Spleen (tissue), 11 donors: ENCODE measurements at regions not wholly inside any gene's neighbourhood (a gene's known extent, or its start where the extent isn't known, plus 50 kb on each side); places are given as distances from the start of the nearest gene placed in this dataset.

ENCODE experiments used
- DNase-seq: peaks from one replicate; pipeline ENCODE4 v3.0.0-alpha.2; 2020
- H3K27ac ChIP-seq, 8 donors: fragments of 200-600 bp; sonication (generic) in 7 of 8; 1 replicate in 4 of 8; 2 replicates in 4 of 8; pipeline versions ENCODE4 v1.5.0 to v1.8.0; 2016 to 2021; ENCODE audit warnings: inconsistent platforms in 4 of 8, mild to moderate bottlenecking in 4 of 8, moderate library complexity in 1 of 8
- H3K27me3 ChIP-seq, 7 donors: fragments of 200-600 bp; sonication (generic) in 6 of 7; replicated peaks in 1 of 7; 1 replicate in 4 of 7; 2 replicates in 3 of 7; pipeline versions ENCODE4 v1.5.0 to v1.8.0; 2016 to 2021; ENCODE audit warnings: inconsistent platforms in 3 of 7, mild to moderate bottlenecking in 1 of 7
- H3K36me3 ChIP-seq, 6 donors: fragments of 200-600 bp; sonication (generic) in 5 of 6; 1 replicate in 4 of 6; 2 replicates in 2 of 6; pipeline versions ENCODE4 v1.5.0 to v1.8.0; 2016 to 2021; ENCODE audit warnings: inconsistent platforms in 2 of 6
- H3K4me1 ChIP-seq, 6 donors: fragments of 200-600 bp; sonication (generic) in 5 of 6; 1 replicate in 3 of 6; 2 replicates in 3 of 6; pipeline versions ENCODE4 v1.5.0 to v1.8.0; 2016 to 2021; ENCODE audit warnings: inconsistent platforms in 3 of 6
- H3K4me3 ChIP-seq, 8 donors: fragments of 200-600 bp; sonication (generic) in 7 of 8; 1 replicate in 4 of 8; 2 replicates in 4 of 8; pipeline versions ENCODE4 v1.5.0 to v1.8.0; 2016 to 2021; ENCODE audit warnings: inconsistent platforms in 4 of 8, mild to moderate bottlenecking in 4 of 8, moderate library complexity in 2 of 8
- H3K9me3 ChIP-seq, 8 donors: fragments of 200-600 bp; sonication (generic) in 7 of 8; 1 replicate in 4 of 8; 2 replicates in 4 of 8; pipeline versions ENCODE4 v1.5.0 to v1.8.0; 2016 to 2021; ENCODE audit warnings: inconsistent platforms in 4 of 8
- POLR2A ChIP-seq, 3 donors: fragments of 450-650 bp; IDR thresholded peaks; one replicate each; pipeline ENCODE4 v1.5.1; 2017; ENCODE audit warnings: antibody characterized with exemption in 3 of 3, mild to moderate bottlenecking in 1 of 3
- POLR2AphosphoS5 ChIP-seq, 3 donors: sonication (generic); formaldehyde crosslinking; IDR thresholded peaks; one replicate each; pipeline ENCODE4 v1.5.1; 2017; ENCODE audit warnings: antibody characterized with exemption in 3 of 3
- WGBS, 5 donors: extraction: QIAGEN DNeasy Blood & Tissue Kit in 3 of 5; methylation state at CpG; one replicate each; pipeline versions ENCODE4 v1.1.5 to v1.1.7; 2013 to 2018; 5-methylcytosine and 5-hydroxymethylcytosine counted together
- intact Hi-C: fragments of 100-400 bp; cut with DNase I; formaldehyde crosslinking; loops from one replicate; pipeline ENCODE4 v1.15.0; 2023; ENCODE audit warnings: low total_unique reads
- TF ChIP-seq, protein P1 (sequence below), 11 experiments: fragments of 200-600 bp in 7 of 11; fragments of 450-650 bp in 4 of 11; sonication (generic) in 4 of 11; IDR thresholded peaks in 8 of 11; conservative IDR thresholded peaks in 3 of 11; 1 replicate in 7 of 11; 2 replicates in 4 of 11; pipeline versions ENCODE4 v1.4.0 to v1.8.0; 2016 to 2021; ENCODE audit warnings: antibody characterized with exemption in 11 of 11, inconsistent platforms in 4 of 11, mild to moderate bottlenecking in 1 of 11
- donor health status: healthy with polysubstance abuse.
- donor health status: DM: no; HTN: no; CAD: no; lungs with moderate emphysema.
- donor health status: DM: no; HTN: no; CAD: no.
- donor health status: Bipolar disorder and iron deficiency.
- donor health status: healthy.
- donor health status: DM: no; HTN: no; CAD: no.
- donor health status: DM: yes; HTN: yes; CAD: no.

DNA sequence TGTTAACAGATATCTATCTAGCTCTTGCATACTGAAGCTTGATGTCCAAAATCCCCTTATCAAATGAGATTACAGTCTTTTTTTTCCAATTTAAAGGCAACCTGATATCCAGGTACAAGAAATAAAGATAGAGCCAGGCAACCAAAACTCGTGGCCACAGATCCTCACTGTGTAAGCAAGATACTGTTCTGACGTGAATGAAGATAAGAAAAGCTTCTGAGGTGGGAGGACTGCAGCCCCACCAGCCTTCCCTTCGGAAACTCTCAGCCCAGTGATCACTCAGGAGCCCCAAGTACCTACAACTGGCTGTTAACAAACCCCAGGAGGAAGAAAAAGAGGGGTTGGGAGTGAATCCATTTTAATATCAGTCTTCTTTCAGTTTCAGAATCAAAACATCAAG lies 191.6 kb downstream of the EFNB2 start:
- TF ChIP-seq POLR2A (IDR thresholded peaks at IDR 0.05) (no peak), POLR2AphosphoS5 (IDR thresholded peaks at IDR 0.05) (no peak)
- TF ChIP-seq, protein P1, sequence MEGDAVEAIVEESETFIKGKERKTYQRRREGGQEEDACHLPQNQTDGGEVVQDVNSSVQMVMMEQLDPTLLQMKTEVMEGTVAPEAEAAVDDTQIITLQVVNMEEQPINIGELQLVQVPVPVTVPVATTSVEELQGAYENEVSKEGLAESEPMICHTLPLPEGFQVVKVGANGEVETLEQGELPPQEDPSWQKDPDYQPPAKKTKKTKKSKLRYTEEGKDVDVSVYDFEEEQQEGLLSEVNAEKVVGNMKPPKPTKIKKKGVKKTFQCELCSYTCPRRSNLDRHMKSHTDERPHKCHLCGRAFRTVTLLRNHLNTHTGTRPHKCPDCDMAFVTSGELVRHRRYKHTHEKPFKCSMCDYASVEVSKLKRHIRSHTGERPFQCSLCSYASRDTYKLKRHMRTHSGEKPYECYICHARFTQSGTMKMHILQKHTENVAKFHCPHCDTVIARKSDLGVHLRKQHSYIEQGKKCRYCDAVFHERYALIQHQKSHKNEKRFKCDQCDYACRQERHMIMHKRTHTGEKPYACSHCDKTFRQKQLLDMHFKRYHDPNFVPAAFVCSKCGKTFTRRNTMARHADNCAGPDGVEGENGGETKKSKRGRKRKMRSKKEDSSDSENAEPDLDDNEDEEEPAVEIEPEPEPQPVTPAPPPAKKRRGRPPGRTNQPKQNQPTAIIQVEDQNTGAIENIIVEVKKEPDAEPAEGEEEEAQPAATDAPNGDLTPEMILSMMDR (IDR thresholded peaks at IDR 0.05 in 8 of 11, conservative IDR thresholded peaks at IDR 0.05 in 3 of 11): no peak
- Histone ChIP-seq H3K27ac (no peak overlapping the region), H3K36me3 (no peaks in the 10 kb centered on the region), H3K27me3 (peaks cover 0 to 23% (median 6%) of the 10 kb centered on the region in 7 donors), H3K9me3 (peaks cover 0 to 29% (median 17%) of the 10 kb centered on the region in 8 donors), H3K4me3 (no peak overlapping the region), H3K4me1 (no peaks in the 10 kb centered on the region)
- intact Hi-C loops: no loop called here
- WGBS, 5 donors: 42 to 75% (median 58%) methylated on average over 3 of the region's 3 CpGs
- no peak for DNase-seq

DNA sequence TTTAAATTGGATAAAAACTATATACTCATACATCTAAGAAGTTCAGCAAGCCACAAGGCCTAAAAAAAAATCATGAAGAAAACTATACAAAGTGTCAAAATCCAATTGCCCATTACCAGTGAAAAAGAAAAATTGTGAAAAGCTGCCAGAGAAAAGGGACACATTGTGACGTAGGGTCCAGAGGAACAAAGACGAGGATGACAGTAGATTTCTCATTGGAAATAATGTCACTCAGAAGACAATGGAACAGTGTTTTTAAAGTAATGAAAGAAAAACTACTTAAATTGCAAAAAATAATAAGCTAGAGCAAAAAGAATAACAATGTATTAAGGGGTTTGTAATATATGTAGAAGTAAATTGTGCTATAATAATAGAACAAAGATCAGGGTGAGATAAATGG lies 195.2 kb downstream of the EFNB2 start:
- DNase-seq: no peak
- Histone ChIP-seq H3K27ac (no peak overlapping the region), H3K4me1 (no peaks in the 10 kb centered on the region), H3K9me3 (peaks cover 0 to 38% (median 17%) of the 10 kb centered on the region in 8 donors), H3K36me3 (no peaks in the 10 kb centered on the region), H3K4me3 (no peak overlapping the region), H3K27me3 (peaks cover 0 to 4% (median 0%) of the 10 kb centered on the region in 7 donors)
- no peak for TF ChIP-seq POLR2AphosphoS5 (IDR thresholded peaks at IDR 0.05)
- TF ChIP-seq POLR2A (IDR thresholded peaks at IDR 0.05): no peak
- TF ChIP-seq, protein P1 (IDR thresholded peaks at IDR 0.05 in 8 of 11, conservative IDR thresholded peaks at IDR 0.05 in 3 of 11): no peak
- WGBS, 5 donors: 87 to 95% (median 93%) methylated on average over 2 of the region's 2 CpGs
- intact Hi-C loops: no loop called here

DNA sequence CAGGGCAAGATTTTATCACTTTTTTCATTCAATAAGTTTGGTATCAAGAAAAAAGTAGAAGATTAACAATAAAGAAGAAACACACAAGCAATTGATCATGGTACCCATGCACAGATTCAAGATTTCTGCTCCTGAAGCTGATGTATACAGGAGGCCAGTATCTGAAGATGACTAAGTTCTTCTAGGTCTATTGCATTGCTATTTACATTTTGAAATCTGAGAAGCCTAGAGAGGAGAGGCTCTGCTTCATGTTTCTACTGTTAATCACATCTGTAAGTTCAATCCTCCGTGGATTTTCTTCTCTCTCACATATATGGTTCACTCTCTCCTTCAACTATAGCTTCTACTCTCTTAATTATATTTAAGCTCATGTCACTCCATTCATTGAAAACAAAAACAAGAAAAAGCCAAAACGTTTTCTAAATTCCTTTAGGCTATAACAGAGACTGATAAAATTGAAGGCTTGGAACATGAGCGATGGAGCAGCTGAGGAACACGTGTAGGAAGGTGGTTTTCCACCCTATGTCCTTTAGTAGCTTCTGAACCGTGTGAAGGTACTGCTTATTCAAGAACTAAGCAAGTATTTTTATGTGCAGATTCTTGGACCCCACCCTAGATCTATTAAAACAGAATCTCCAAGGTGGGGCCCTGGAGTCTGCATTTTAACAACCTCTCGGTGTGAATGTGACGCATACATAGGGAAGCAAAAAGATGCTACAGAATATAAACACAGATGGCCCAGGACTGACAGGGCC lies 198.2 kb downstream of the EFNB2 start:
- Histone ChIP-seq H3K4me1 (no peaks in the 10 kb centered on the region), H3K27ac (no peak overlapping the region), H3K27me3 (no peaks in the 10 kb centered on the region), H3K4me3 (no peak overlapping the region), H3K36me3 (no peaks in the 10 kb centered on the region), H3K9me3 (peaks cover 0 to 38% (median 17%) of the 10 kb centered on the region in 8 donors)
- WGBS, 5 donors: 74 to 85% (median 78%) methylated on average over 7 of the region's 7 CpGs
- DNase-seq: no peak
- intact Hi-C loops: no loop called here
- TF ChIP-seq POLR2A (IDR thresholded peaks at IDR 0.05): no peak
- TF ChIP-seq, protein P1 (IDR thresholded peaks at IDR 0.05 in 8 of 11, conservative IDR thresholded peaks at IDR 0.05 in 3 of 11): no peak
- TF ChIP-seq POLR2AphosphoS5 (IDR thresholded peaks at IDR 0.05): no peak

DNA sequence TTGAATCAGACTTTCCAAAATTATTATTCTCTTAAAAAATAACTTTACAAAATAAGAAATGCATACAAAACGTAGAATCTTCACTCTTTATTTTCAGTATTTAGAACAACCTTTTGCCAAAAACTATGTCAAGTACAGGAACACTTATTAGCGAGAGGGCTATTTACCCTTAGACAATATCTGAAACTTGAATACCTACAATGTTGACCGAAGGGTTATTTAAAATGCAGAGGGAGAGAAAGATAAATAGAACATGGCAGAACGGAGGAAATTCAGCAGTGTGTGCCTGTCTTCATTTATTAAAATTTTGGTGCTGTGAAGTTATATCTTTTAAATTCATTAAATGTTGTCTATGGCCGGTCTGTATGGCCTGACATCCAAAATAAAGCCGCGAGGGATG lies 198.8 kb downstream of the EFNB2 start:
- Histone ChIP-seq H3K36me3 (no peaks in the 10 kb centered on the region), H3K9me3 (peaks cover 0 to 36% (median 17%) of the 10 kb centered on the region in 8 donors), H3K27me3 (no peaks in the 10 kb centered on the region), H3K4me1 (no peaks in the 10 kb centered on the region), H3K4me3 (no peak overlapping the region), H3K27ac (no peak overlapping the region)
- DNase-seq: no peak
- TF ChIP-seq, protein P1 (IDR thresholded peaks at IDR 0.05 in 8 of 11, conservative IDR thresholded peaks at IDR 0.05 in 3 of 11): no peak
- WGBS, 5 donors: 83 to 92% (median 88%) methylated on average over 7 of the region's 7 CpGs
- intact Hi-C loops: no loop called here
